Duodenal mucosa (tissue), 2 donors: ENCODE measurements at regions not wholly inside any gene's neighbourhood (a gene's known extent, or its start where the extent isn't known, plus 50 kb on each side); places are given as distances from the start of the nearest gene placed in this dataset.
"Not testable (repeated sequence)": the region's sequence is repeated elsewhere in the genome, so short reads cannot be mapped to it uniquely, and the experiment has no call there.

ENCODE experiments used
- H3K27ac ChIP-seq: one replicate; pipeline ENCODE4 v1.7.0; 2013; ENCODE audit warnings: low read depth, low read length
- H3K27me3 ChIP-seq, 2 donors: one replicate each; pipeline ENCODE4 v1.7.0; 2013; ENCODE audit warnings: low read length in 2 of 2, control low read depth in 1 of 2; ENCODE audit not compliant: insufficient read depth in 2 of 2, control insufficient read depth in 1 of 2
- H3K36me3 ChIP-seq, 2 donors: one replicate each; pipeline ENCODE4 v1.7.0; 2013; ENCODE audit warnings: low read length in 2 of 2, control low read depth in 1 of 2; ENCODE audit not compliant: insufficient read depth in 2 of 2, control insufficient read depth in 1 of 2
- H3K4me1 ChIP-seq, 2 donors: one replicate each; pipeline ENCODE4 v1.7.0; 2013; ENCODE audit warnings: low read length in 2 of 2, control low read depth in 1 of 2; ENCODE audit not compliant: insufficient read depth in 2 of 2, control insufficient read depth in 1 of 2
- H3K4me3 ChIP-seq, 2 donors: one replicate each; pipeline ENCODE4 v1.7.0; 2013; ENCODE audit warnings: low read length in 2 of 2, low read depth in 1 of 2
- H3K9ac ChIP-seq, 2 donors: one replicate each; pipeline ENCODE4 v1.7.0; 2013; ENCODE audit warnings: low read length in 2 of 2, low read depth in 1 of 2
- H3K9me3 ChIP-seq, 2 donors: one replicate each; pipeline ENCODE4 v1.7.0; 2013; ENCODE audit warnings: low read length in 2 of 2, control low read depth in 1 of 2; ENCODE audit not compliant: control insufficient read depth in 1 of 2

GRCh38 chr5:68053202-68053601 lies 162.4 kb upstream of the PIK3R1 start:
- no peak overlapping the region for H3K27ac ChIP-seq

GRCh38 chr5:68049053-68049713 lies 166.4 kb upstream of the PIK3R1 start:
- Histone ChIP-seq H3K36me3 (no peaks in the 10 kb centered on the region), H3K4me3 (no peak overlapping the region), H3K27me3 (no peaks in the 10 kb centered on the region), H3K27ac (no peak overlapping the region), H3K9ac (no peak overlapping the region), H3K4me1 (peaks cover 6 to 8% of the 10 kb centered on the region in 2 donors), H3K9me3 (peaks cover 0 to 5% of the 10 kb centered on the region in 2 donors)

More at GRCh38 chr5:68053202-68053601, 162.4 kb upstream of the PIK3R1 start:
- H3K36me3 ChIP-seq: no peaks in the 10 kb centered on the region
- H3K4me1 ChIP-seq: peaks cover 21 to 22% of the 10 kb centered on the region in 2 donors
- H3K9ac ChIP-seq: no peak overlapping the region
- H3K4me3 ChIP-seq: no peak overlapping the region
- peaks cover 0 to 3% of the 10 kb centered on the region in 2 donors for H3K9me3 ChIP-seq
- no peaks in the 10 kb centered on the region for H3K27me3 ChIP-seq

DNA sequence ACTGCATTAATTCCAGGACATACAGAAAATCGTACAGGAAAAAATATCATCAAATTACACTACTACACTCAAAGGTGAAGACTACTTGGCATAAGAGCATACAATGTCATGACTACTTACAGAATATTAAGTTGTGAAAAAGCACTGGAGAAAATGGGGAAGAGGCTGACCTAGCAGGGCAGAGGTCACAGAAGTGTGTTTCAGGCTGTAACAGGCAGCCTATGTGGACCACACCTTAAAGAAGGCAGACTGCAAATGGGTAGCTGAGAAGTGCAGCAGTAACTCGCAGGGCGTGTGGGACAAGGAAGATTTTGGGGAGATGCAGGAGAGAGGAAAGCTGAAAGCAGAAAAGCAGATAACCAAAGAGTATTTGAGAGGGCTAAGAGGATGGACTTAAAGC lies 167.0 kb upstream of the PIK3R1 start:
- H3K9me3 ChIP-seq: peaks cover 0 to 5% of the 10 kb centered on the region in 2 donors
- no peaks in the 10 kb centered on the region for H3K36me3 ChIP-seq
- H3K4me3 ChIP-seq: no peak overlapping the region
- peaks cover 5 to 7% of the 10 kb centered on the region in 2 donors for H3K4me1 ChIP-seq
- no peaks in the 10 kb centered on the region for H3K27me3 ChIP-seq
- no peak overlapping the region for H3K27ac ChIP-seq
- no peak overlapping the region for H3K9ac ChIP-seq

- H3K4me1 ChIP-seq, H3K9ac ChIP-seq, H3K36me3 ChIP-seq, H3K27me3 ChIP-seq, H3K4me3 ChIP-seq, H3K9me3 ChIP-seq, H3K27ac ChIP-seq: not testable (repeated sequence)
These were observed 167.5 kb upstream of the PIK3R1 start for GRCh38 chr5:68048054-68048453.

- no peaks in the 10 kb centered on the region for H3K36me3 ChIP-seq
- no peak overlapping the region for H3K27ac ChIP-seq
- H3K27me3 ChIP-seq: no peaks in the 10 kb centered on the region
These were observed 168.5 kb upstream of the PIK3R1 start for GRCh38 chr5:68047035-68047434.

DNA sequence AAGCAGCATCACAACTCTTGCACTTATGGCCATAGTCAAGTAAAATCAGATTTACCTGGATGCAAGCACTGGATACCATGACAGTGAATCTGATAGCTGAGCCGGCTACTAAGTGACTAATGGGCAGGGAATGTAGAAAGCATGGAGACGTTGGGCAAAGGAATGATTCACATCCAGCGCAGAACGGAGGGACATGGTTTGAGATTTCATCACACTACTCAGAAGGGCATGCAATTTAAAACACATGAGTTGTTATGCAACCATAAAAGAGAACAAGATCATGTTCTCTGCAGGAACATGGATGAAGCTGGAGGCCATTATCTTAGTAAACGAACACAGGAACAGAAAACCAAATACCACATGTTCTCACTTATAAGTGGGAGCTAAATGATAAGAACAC lies 169.1 kb upstream of the PIK3R1 start:
- Histone ChIP-seq H3K27me3 (no peaks in the 10 kb centered on the region), H3K9ac (no peak overlapping the region), H3K36me3 (no peaks in the 10 kb centered on the region), H3K4me1 (peaks cover 5 to 7% of the 10 kb centered on the region in 2 donors), H3K4me3 (no peak overlapping the region), H3K9me3 (peaks cover 0 to 5% of the 10 kb centered on the region in 2 donors), H3K27ac (no peak overlapping the region)

More at GRCh38 chr5:68047035-68047434, 168.5 kb upstream of the PIK3R1 start:
- Histone ChIP-seq H3K9ac (no peak overlapping the region), H3K9me3 (peaks cover 0 to 5% of the 10 kb centered on the region in 2 donors), H3K4me3 (no peak overlapping the region), H3K4me1 (peaks cover 5 to 7% of the 10 kb centered on the region in 2 donors)

DNA sequence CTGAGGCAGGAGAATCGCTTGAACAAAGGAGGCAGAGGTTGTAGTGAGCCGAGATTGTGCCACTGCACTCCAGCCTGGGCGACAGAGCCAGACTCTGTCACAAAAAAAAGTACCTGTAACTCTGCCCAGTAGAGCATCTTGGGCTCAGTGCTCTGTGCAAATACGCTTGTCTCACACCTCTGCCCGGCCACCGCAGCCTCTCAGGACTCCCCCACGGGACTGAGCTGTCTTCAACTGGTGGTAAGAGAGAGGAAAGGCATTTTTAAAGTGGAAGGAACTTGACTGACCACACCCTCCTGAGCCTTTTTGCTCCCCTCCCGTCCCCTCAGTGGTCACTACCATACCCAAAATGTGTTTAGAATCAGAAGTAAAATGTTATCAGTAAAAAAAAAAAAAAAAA lies 174.3 kb upstream of the PIK3R1 start:
- H3K27me3 ChIP-seq: no peaks in the 10 kb centered on the region
- no peak overlapping the region for H3K27ac ChIP-seq

GRCh38 chr5:68037546-68037945 lies 178.0 kb upstream of the PIK3R1 start:
- no peaks in the 10 kb centered on the region for H3K27me3 ChIP-seq
- no peak overlapping the region for H3K4me3 ChIP-seq
- no peak overlapping the region for H3K9ac ChIP-seq
- peaks cover 21 to 28% of the 10 kb centered on the region in 2 donors for H3K4me1 ChIP-seq
- no peaks in the 10 kb centered on the region for H3K9me3 ChIP-seq
- no peaks in the 10 kb centered on the region for H3K36me3 ChIP-seq
- H3K27ac ChIP-seq: no peak overlapping the region

More for the DNA sequence above, 174.3 kb upstream of the PIK3R1 start:
- no peak overlapping the region for H3K4me3 ChIP-seq
- H3K9ac ChIP-seq: no peak overlapping the region
- no peaks in the 10 kb centered on the region for H3K9me3 ChIP-seq
- H3K4me1 ChIP-seq: no peaks in the 10 kb centered on the region
- H3K36me3 ChIP-seq: no peaks in the 10 kb centered on the region

DNA sequence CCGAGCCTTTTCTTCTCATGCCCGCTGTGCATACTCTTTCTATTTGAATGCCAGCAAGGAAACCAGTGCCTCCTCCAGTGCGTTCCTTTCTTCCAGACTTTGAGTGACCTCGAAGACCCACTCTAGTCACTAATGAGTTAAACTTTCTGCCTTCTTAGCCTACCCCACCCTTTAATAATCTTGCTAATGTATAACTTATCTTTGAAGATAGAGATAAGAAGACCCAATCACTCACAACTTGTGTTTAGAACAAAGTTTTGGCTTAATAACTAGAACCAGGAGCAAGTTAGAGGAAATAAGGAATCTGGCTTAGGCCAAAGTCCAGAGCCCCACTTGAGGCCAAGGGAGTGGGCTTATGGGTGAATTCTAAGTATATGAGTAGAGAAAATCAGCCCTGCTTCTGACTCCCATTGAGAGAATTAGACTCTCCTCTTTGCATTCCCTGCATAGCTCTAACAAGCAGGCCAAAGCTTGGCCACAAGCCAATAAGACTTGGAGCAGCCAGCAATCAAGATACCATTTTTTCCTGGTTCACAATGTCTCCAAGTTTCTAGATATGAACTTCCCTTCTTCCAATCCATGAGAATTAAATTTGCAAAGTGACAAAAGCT lies 181.5 kb upstream of the PIK3R1 start:
- H3K36me3 ChIP-seq: no peaks in the 10 kb centered on the region
- H3K9ac ChIP-seq: no peak overlapping the region
- no peak overlapping the region for H3K27ac ChIP-seq
- H3K9me3 ChIP-seq: no peaks in the 10 kb centered on the region
- no peaks in the 10 kb centered on the region for H3K27me3 ChIP-seq
- peaks cover 26 to 31% of the 10 kb centered on the region in 2 donors for H3K4me1 ChIP-seq
- no peak overlapping the region for H3K4me3 ChIP-seq

DNA sequence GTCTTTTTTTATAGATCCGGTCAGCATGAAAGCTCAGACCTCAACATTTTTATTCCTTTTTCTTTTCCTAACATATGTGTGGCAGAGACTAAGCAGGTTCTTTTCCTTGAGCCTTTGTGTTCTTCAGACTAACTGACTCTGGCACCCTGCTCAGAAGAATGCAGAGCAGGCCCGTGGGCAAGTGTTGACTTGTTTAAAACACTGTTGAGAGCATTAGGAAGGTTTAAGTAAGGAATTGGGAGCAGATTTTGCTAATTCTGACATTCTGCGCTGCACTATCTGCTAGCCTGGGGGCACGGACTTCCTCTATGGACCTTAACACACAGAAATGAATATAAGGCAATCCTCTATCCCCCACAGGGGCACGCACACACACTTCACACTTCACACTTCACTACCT lies 182.5 kb upstream of the PIK3R1 start:
- Histone ChIP-seq H3K4me1 (peaks cover 33 to 41% of the 10 kb centered on the region in 2 donors), H3K4me3 (no peak overlapping the region), H3K9me3 (no peaks in the 10 kb centered on the region), H3K27me3 (no peaks in the 10 kb centered on the region), H3K36me3 (no peaks in the 10 kb centered on the region), H3K9ac (no peak overlapping the region), H3K27ac (no peak overlapping the region)
